ENCODE measurements at regions not wholly inside any gene's neighbourhood (a gene's known extent, or its start where the extent isn't known, plus 50 kb on each side); places are given as distances from the start of the nearest gene placed in this dataset.

DNA sequence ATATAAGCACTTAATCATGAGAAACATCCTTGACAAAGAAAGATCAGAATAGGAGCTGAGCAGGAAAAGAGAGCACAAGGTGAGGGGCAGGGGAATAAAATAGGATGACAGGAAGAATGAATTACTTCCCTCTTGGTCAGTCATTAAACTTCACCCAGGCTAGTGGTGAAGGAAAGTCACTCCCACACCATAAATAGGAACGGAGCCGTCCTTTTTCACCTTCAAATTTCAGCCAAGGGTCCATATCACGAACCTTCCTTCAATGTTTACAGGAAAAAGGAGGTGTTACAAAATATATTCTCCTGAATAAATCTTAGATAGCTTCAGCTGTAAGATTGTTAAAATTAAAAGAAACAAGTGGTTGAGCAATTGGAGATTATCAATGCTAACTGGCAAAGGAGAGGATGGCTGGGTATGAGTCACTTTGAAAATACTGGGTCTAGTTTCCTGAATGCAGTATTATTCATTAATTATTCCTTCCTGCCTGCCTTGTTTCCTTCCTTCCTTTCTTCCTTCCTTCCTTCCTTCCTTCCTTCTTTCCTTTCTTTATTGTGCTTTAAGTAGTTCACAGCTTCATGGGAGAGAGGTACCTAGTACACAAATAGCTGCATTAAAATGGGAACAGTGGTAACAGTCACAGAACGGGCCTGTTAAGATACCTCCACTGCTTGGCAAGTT lies 292.3 kb upstream of the ID2 start:
- DNase-seq (ENCODE audit: low spot score): no peak

- no peak for DNase-seq (ENCODE audit: low spot score)
These were observed 290.7 kb upstream of the ID2 start for GRCh38 chr2:8391126-8391525.

GRCh38 chr2:8391584-8391983 lies 290.3 kb upstream of the ID2 start:
- no peak for DNase-seq (ENCODE audit: low spot score)

GRCh38 chr2:8392098-8392866 lies 289.6 kb upstream of the ID2 start:
- DNase-seq (ENCODE audit: low spot score): no peak

DNA sequence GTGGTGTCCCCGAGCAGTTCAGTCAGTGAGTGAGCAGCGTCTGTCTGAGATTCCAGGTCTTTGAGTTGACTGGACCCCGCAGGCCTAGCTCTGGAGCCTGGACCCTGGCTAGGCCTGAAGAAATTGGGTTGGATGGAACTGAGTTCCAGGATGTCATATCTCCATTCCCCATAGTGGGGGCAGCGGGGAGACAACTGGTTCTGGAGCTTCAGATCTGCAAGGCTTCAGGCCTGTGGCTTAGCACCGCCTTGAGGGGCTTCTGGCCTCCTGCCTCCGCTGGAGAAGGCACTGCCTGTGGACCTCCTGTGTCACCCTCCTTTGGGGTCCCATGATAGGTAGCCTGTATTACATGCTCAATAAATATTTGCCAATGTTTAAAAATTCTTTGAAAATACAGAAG lies 288.4 kb upstream of the ID2 start:
- no peak for DNase-seq (ENCODE audit: low spot score)

GRCh38 chr2:8394131-8394530 lies 287.7 kb upstream of the ID2 start:
- no peak for DNase-seq (ENCODE audit: low spot score)

- DNase-seq (ENCODE audit: low spot score): no peak
These were observed 287.1 kb upstream of the ID2 start for GRCh38 chr2:8394569-8395359.

GRCh38 chr2:8395718-8396117 lies 286.1 kb upstream of the ID2 start:
- DNase-seq (ENCODE audit: low spot score): no peak

GRCh38 chr2:8398040-8398668 lies 283.7 kb upstream of the ID2 start:
- no peak for DNase-seq (ENCODE audit: low spot score)

DNA sequence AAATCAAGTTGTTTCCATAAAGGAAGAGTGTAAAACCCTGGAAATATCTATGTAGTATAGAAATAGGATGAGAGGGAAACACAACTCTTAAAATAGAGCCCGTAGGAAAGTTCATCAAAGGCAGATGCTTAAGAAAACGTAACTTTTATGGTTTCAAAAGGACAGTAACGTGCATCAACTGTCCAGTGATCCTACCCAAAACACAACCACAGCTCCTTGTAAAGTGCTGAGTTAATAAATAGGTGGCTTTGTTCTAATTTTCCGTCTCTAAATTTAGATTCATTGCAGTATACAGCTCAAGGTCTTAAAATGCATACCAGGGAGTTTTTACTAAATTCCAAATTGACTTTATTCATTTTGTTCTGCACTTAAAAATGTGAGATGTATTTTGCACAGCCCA lies 282.1 kb upstream of the ID2 start:
- no peak for DNase-seq (ENCODE audit: low spot score)

DNA sequence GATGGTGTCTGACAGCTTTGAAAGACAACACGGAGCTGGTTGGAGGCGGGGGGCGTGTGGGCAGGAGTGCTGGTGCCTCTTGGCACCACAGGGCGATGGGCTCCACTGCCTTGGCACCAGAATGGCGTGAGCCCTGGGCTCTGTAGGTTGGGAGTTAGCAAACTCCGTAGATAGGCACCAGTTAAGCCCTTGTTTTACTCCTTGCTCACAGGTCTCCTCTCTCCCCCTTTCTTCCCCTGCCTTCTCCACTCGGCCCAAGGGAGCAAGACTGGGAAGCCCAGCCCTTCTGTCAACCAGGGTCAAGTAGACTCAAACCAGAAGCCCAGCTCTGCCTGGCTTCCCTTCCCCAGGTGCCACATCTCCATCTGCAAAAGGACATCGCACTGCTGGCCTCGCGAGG lies 281.7 kb upstream of the ID2 start:
- DNase-seq (ENCODE audit: low spot score): no peak

DNA sequence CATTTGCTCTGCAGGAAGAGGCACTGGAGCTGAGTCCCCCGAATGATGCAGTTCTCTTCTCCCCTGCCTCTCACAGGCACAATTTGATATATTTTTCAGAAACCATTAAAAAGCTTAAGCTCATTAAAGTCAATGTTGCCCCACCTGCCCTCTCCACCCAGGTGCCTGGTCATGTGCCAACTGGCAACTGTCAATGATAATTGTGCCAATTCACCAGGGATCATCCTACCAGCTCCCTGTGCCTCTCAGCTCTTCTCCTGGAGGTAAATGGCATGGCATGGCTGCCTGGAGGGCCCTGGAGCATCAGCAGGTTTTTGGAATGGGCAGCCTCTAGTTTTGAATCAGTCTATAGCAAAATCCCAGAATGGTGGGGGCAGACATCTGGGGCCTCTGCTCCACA lies 279.6 kb upstream of the ID2 start:
- no peak for DNase-seq (ENCODE audit: low spot score)

DNA sequence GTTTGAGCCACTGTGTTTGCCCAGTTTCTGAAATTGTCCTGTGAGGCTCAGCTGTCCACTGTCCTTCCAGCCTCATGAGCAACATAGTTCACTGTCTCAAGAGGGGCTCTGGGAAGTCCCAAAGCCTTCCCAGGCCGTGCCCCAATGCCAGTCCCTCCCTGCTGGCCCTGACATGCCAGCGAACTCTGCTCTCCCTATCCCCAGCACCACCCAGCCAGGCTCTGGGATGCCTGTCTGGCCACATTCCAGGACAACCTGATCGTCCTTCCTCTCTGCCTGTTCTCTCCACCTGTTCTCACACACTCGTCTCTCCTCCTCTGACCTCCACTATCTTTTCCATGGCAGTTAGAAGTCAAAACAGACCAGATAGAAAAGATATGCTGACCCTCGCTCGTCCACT lies 278.0 kb upstream of the ID2 start:
- DNase-seq (ENCODE audit: low spot score): no peak

- no peak for DNase-seq (ENCODE audit: low spot score)
These were observed 276.5 kb upstream of the ID2 start for GRCh38 chr2:8405334-8405733.

- DNase-seq (ENCODE audit: low spot score): no peak
These were observed 275.6 kb upstream of the ID2 start for GRCh38 chr2:8406271-8406670.

- no peak for DNase-seq (ENCODE audit: low spot score)
These were observed 274.5 kb upstream of the ID2 start for GRCh38 chr2:8407332-8407731.

DNA sequence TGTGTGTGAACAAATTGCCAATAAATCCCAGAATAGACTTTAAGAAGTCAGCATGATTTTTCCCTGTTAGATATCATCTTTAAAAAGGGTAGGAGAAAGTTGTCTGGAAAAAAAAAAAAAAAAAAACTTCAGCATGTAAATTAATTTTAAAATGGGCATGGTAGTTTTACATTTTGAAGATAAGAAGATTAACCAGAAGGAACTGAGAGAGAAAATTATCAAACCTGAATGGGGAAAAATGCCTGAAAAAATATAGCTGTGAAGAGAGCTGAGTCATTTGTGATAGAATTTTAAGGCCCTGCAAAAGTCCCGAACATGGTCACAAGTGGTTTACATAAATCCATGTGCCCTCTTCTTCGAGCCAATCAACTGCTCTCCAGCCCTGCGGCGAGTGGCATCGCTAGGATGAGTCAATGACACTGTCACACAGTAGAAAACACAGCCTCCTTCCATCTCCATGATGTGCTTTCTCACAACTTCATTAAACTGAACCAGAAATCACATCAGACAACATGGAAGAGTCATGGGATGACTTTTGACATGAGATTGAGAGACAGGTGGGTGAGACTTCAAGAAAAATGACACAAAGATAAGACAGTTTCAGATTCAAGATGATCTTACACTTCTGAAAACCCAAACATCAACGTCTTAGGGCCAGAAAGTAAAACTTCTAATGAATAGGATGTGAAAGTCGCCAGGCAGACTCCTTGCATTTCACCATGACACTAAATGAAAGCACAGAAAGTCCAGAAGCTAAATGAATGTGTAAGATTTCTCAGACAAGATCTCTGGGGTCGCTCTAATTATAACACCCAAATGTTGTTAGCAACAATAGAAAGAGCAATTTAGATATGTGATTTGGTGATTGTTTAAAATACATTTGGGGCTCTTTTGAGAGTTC lies 273.0 kb upstream of the ID2 start:
- DNase-seq (ENCODE audit: low spot score): no peak

DNA sequence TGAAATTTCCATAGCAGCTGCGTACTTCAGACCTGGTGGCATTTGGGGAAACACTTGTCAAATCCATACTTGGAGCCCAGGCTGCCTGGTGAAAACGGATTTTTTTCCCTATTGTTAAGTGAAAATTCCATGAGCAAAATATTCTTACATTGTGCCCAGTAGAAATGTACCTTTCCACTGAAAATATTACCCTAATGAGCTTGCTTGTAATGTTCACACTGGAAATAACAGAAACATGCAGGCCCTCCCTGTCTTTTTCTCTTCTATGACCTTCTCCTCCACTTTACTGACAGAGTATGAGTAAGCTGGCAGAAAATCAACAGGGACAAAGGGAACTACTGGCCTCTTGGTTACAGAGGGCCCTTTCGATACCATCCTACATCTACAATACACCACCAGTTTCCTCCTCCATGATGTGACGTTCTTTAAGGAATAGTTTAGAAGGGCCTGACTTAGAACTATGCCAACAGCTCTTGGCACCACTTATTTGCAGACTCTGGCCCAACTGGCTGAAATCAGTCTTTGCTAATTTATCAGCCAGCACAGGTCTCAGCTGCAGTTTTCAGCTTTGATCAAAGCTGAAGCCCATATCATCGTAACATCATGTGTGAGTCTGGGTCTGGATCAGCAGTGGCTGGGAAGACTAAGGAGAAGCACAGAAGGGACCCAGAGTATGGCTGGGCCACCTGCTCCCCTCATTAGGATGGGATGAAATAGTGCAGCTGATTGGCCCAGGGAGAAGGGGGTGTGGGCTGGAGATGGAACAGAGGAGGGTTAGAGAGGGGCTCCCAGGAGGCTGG lies 272.2 kb upstream of the ID2 start:
- DNase-seq (ENCODE audit: low spot score): no peak

DNA sequence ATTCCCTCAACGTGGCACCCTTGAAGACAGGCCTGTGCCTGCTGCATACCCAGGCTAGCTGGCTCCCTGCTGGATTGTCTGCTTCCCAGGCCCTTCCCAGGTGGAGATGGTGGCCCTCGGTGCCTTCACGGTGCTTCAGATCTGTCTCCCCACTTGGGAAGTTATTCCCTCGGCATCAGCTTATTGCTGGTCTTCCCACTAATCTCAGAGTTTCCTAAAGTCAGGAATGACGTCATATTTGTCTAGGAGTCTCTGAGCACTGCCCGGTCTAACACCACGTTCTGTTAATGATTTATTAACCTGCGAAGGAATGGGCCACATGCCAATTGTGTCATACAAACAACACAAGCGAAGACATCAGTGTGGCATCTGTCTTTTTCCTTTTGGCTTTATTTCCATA lies 269.8 kb upstream of the ID2 start:
- DNase-seq (ENCODE audit: low spot score): no peak

- DNase-seq (ENCODE audit: low spot score): no peak
These were observed 269.3 kb upstream of the ID2 start for GRCh38 chr2:8412586-8412985.

All from SK-N-DZ (cell line).